ENCODE measurements at regions not wholly inside any gene's neighbourhood (a gene's known extent, or its start where the extent isn't known, plus 50 kb on each side); places are given as distances from the start of the nearest gene placed in this dataset.

- TF ChIP-seq CTCF (IDR thresholded peaks at IDR 0.05), result no peak
- TF ChIP-seq ZNF302 (CRISPR knock-in tag; IDR thresholded peaks at IDR 0.05), result no peak
- no peak for TF ChIP-seq HES2 (IDR thresholded peaks at IDR 0.05)
- no peak for TF ChIP-seq ZFP36 (IDR thresholded peaks at IDR 0.05; ENCODE audit: borderline replicate concordance, partially characterized antibody)
- no peak for TF ChIP-seq REST (IDR thresholded peaks at IDR 0.05)
- TF ChIP-seq EP300 (IDR thresholded peaks at IDR 0.05), result no peak
- no peak for TF ChIP-seq USF2 (IDR thresholded peaks at IDR 0.05)
- TF ChIP-seq POLR2A (IDR thresholded peaks at IDR 0.05; ENCODE audit: low read length), result no peak
- no peak for TF ChIP-seq CBX2 (IDR thresholded peaks at IDR 0.05; ENCODE audit: borderline replicate concordance, low read depth)
- no peak for TF ChIP-seq CHD4 (IDR thresholded peaks at IDR 0.05; ENCODE audit: borderline replicate concordance)
- TF ChIP-seq RAD21 (conservative IDR thresholded peaks at IDR 0.05 in 1 of 2, IDR thresholded peaks at IDR 0.05 in 1 of 2), result no peak
Observed at GRCh38 chr15:38691377-38691776, 126.8 kb upstream of the RASGRP1 start.

Data from A549 (cell line).